Suprapubic skin (tissue), 4 donors: ENCODE measurements at regions not wholly inside any gene's neighbourhood (a gene's known extent, or its start where the extent isn't known, plus 50 kb on each side); places are given as distances from the start of the nearest gene placed in this dataset.

Source experiments
- CTCF ChIP-seq, 2 donors: fragments of 200-600 bp in 1 of 2; fragments of 450-650 bp in 1 of 2; sonication (generic) in 1 of 2; IDR thresholded peaks; one replicate each; pipeline ENCODE4 v1.5.1; 2016 to 2019; ENCODE audit warnings: antibody characterized with exemption in 2 of 2, mild to moderate bottlenecking in 1 of 2, moderate library complexity in 1 of 2
- EP300 ChIP-seq: sonication (generic); formaldehyde crosslinking; IDR thresholded peaks from one replicate; pipeline ENCODE4 v1.6.1; 2017; ENCODE audit warnings: antibody characterized with exemption
- POLR2AphosphoS5 ChIP-seq, 3 donors: sonication (generic); formaldehyde crosslinking; IDR thresholded peaks; one replicate each; pipeline ENCODE4 v1.6.1; 2017; ENCODE audit warnings: antibody characterized with exemption in 3 of 3

GRCh38 chr18:67805261-67805660 lies 288.7 kb upstream of the DSEL start:
- TF ChIP-seq CTCF (IDR thresholded peaks at IDR 0.05) (no peak), POLR2AphosphoS5 (IDR thresholded peaks at IDR 0.05) (no peak), EP300 (no peak)
